Epithelial cell of prostate (primary cell): ENCODE measurements at regions not wholly inside any gene's neighbourhood (a gene's known extent, or its start where the extent isn't known, plus 50 kb on each side); places are given as distances from the start of the nearest gene placed in this dataset.

Experiments used
- DNase-seq: peaks from one replicate; pipeline ENCODE4 v3.0.0-alpha.2; 2011; ENCODE audit warnings: low read depth, low spot score
- H3K27ac ChIP-seq: fragments of 450-650 bp; 2 replicates; pipeline ENCODE4 v1.5.1; 2017; ENCODE audit warnings: mild to moderate bottlenecking

- DNase-seq, result no peak
- no peak overlapping the region for H3K27ac ChIP-seq
Observed at GRCh38 chr12:38998887-38999482, 93.6 kb upstream of the CPNE8 start.

- no peak overlapping the region for H3K27ac ChIP-seq
- DNase-seq, result no peak
Observed at GRCh38 chr12:38995249-38995648, 89.9 kb upstream of the CPNE8 start.

- DNase-seq, result no peak
- no peak overlapping the region for H3K27ac ChIP-seq
Observed at GRCh38 chr12:38985961-38986360, 80.6 kb upstream of the CPNE8 start.

GRCh38 chr12:38984388-38984787 lies 79.0 kb upstream of the CPNE8 start:
- H3K27ac ChIP-seq, result no peak overlapping the region
- no peak for DNase-seq

GRCh38 chr12:38983117-38983571 lies 77.8 kb upstream of the CPNE8 start:
- no peak overlapping the region for H3K27ac ChIP-seq
- DNase-seq, result no peak

GRCh38 chr12:38977132-38977531 lies 71.7 kb upstream of the CPNE8 start:
- no peak for DNase-seq
- H3K27ac ChIP-seq, result no peak overlapping the region

- DNase-seq, result no peak
- no peak overlapping the region for H3K27ac ChIP-seq
Observed at GRCh38 chr12:38969706-38970105, 64.3 kb upstream of the CPNE8 start.

GRCh38 chr12:38961683-38962082 lies 56.3 kb upstream of the CPNE8 start:
- H3K27ac ChIP-seq, result no peak overlapping the region
- no peak for DNase-seq

- DNase-seq, result no peak
- no peak overlapping the region for H3K27ac ChIP-seq
Observed at GRCh38 chr12:38961012-38961411, 55.6 kb upstream of the CPNE8 start.

GRCh38 chr12:38956337-38956736 lies 50.9 kb upstream of the CPNE8 start:
- no peak for DNase-seq
- H3K27ac ChIP-seq, result no peak overlapping the region
